ENCODE measurements at regions not wholly inside any gene's neighbourhood (a gene's known extent, or its start where the extent isn't known, plus 50 kb on each side); places are given as distances from the start of the nearest gene placed in this dataset.

GRCh38 chr7:41117431-41117830 lies 585.5 kb downstream of the INHBA start (continued):
- no peak for TF ChIP-seq ZBTB33 (IDR thresholded peaks at IDR 0.05)
- TF ChIP-seq MAX (IDR thresholded peaks at IDR 0.05), result no peak
- no peak for TF ChIP-seq FOXA2 (IDR thresholded peaks at IDR 0.05)

GRCh38 chr7:41116817-41117216 lies 586.1 kb downstream of the INHBA start:
- Histone ChIP-seq H3K27me3 (ENCODE audit: control insufficient read depth in 4 of 4, insufficient read depth in 4 of 4, low read length in 3 of 4) (no peaks in the 10 kb centered on the region), H3K9me3 (ENCODE audit: control insufficient read depth in 4 of 4, low read length in 3 of 4) (no peaks in the 10 kb centered on the region), H3K4me1 (ENCODE audit: control insufficient read depth in 4 of 4, insufficient read depth in 4 of 4, low read length in 3 of 4) (no peaks in the 10 kb centered on the region), H3K9ac (ENCODE audit: low read depth in 1 of 2, low read length in 2 of 2) (no peak overlapping the region), H3K27ac (ENCODE audit: low read depth in 1 of 2, low read length in 2 of 2) (no peak overlapping the region), H3K36me3 (ENCODE audit: control insufficient read depth in 4 of 4, insufficient read depth in 3 of 4, low read depth in 1 of 4, low read length in 3 of 4) (no peaks in the 10 kb centered on the region), H3K4me3 (ENCODE audit: low read depth in 1 of 3, low read length in 3 of 3) (no peak overlapping the region)
- DNase-seq (ENCODE audit: low spot score), result no peak
- 86% methylated on average over 1 of the region's 1 CpG for WGBS
- TF ChIP-seq YY1 (IDR thresholded peaks at IDR 0.05) (no peak), RXRA (IDR thresholded peaks at IDR 0.05) (no peak), EGR1 (IDR thresholded peaks at IDR 0.05; ENCODE audit: low read depth in 2 of 2) (no peak), FOXA1 (IDR thresholded peaks at IDR 0.05) (no peak), HNF4G (IDR thresholded peaks at IDR 0.05) (no peak), NR2F2 (IDR thresholded peaks at IDR 0.05) (no peak), REST (IDR thresholded peaks at IDR 0.05) (no peak), SP1 (IDR thresholded peaks at IDR 0.05) (no peak), GABPA (IDR thresholded peaks at IDR 0.05 in 1 of 2, conservative IDR thresholded peaks at IDR 0.05 in 1 of 2) (no peak), ZBTB33 (IDR thresholded peaks at IDR 0.05) (no peak), RAD21 (IDR thresholded peaks at IDR 0.05) (no peak), HNF4A (conservative IDR thresholded peaks at IDR 0.05) (no peak), ATF3 (IDR thresholded peaks at IDR 0.05) (no peak), TAF1 (conservative IDR thresholded peaks at IDR 0.05) (no peak), JUND (IDR thresholded peaks at IDR 0.05) (no peak), FOXA2 (IDR thresholded peaks at IDR 0.05) (no peak), CTCF (IDR thresholded peaks at IDR 0.05; ENCODE audit: low read depth, low read length, missing input control) (no peak), MAX (IDR thresholded peaks at IDR 0.05) (no peak)

Data from liver (tissue), 8 donors.